ENCODE measurements at regions not wholly inside any gene's neighbourhood (a gene's known extent, or its start where the extent isn't known, plus 50 kb on each side); places are given as distances from the start of the nearest gene placed in this dataset.

DNA sequence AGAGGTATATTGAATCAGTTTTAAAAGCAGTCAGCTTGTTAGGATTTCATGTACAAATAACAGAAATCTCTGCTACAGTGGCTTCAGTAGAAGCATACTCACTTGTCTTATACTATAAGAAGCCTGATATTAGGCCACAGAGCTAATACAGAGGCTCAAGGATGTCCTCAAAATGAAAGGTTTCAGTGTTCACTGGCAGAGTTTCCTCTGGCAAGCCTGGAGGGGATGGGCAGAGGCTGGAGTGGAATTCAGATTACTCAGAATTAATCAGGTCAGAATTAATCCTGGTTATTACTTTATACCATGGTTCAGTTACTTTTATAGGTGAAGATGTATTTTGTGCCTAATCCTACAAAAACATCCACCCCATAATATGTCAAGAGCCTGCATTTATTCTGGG is 520.5 kb downstream of the USP25 start:
- DNase-seq (ENCODE audit: low read depth in 1 of 2, low spot score in 1 of 2): no peak
- in situ Hi-C loops (cut with HindIII; ENCODE audit: low pct_unique_long_range_greater_than_20kb, low sequenced_read_pairs): no loop called here
- no peak for TF ChIP-seq JUND (IDR thresholded peaks at IDR 0.05; ENCODE audit: low read depth)

DNA sequence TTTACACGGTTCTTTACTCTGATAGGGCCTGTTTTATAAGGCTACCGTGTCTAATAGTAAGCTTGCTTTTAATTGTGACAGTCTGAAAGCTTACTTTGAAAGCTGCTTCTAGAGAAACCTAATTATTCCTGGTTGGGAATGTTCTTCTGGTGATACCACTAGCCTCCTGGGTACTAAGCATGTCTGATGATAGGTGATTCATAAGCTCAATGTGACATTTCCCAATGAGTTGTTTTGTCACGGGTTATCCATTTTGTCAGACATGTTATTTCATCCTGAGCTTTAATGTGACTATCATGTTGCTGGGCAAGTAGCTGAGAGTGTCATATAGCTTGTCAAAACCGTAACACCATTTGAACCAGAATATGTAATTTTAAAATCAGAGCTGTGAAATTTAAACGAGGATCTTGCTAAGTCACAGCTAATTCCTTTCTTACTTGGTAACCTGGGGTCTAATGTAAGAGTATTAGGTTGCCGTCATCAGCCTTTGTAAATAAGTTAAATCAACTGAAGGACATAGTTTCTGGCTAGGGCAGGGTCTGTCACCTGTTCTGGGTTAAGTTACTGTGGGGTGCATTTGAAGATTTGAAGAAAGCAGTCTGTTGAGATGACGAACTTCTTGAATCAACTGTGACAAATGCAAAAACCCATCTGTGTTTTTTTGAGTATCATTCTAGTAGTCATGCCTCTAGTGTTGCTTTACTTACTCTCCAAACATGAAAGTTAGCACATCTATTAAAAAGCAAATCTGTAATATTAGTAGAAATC is 529.2 kb downstream of the USP25 start:
- TF ChIP-seq JUND (IDR thresholded peaks at IDR 0.05; ENCODE audit: low read depth): no peak
- no peak for DNase-seq (ENCODE audit: low read depth in 1 of 2, low spot score in 1 of 2)
- in situ Hi-C loops (cut with HindIII; ENCODE audit: low pct_unique_long_range_greater_than_20kb, low sequenced_read_pairs): no loop called here

GRCh38 chr21:16262091-16262490 is 532.3 kb downstream of the USP25 start:
- in situ Hi-C loops (cut with HindIII; ENCODE audit: low pct_unique_long_range_greater_than_20kb, low sequenced_read_pairs): no loop called here
- no peak for DNase-seq (ENCODE audit: low read depth in 1 of 2, low spot score in 1 of 2)
- TF ChIP-seq JUND (IDR thresholded peaks at IDR 0.05; ENCODE audit: low read depth): no peak

DNA sequence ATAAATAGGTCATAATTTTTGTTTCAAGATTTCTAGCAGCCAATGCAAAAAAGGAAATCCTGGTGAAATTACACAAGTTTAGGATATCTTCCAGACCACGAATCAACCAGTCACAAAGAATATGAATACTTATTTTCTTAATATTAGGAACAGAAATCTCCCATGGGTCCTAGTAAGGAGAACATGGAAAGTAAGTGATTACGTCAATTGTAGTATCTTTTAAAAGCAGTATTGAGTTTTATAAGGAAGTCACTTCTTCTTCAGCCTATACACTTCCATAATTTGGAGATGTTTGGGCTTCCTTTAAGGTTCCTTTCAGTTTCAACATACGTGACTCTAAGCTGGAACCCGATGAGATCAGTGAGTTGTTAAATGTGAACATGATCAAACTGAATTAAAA is 534.5 kb downstream of the USP25 start:
- in situ Hi-C loops (cut with HindIII; ENCODE audit: low pct_unique_long_range_greater_than_20kb, low sequenced_read_pairs): no loop called here
- no peak for DNase-seq (ENCODE audit: low read depth in 1 of 2, low spot score in 1 of 2)
- TF ChIP-seq JUND (IDR thresholded peaks at IDR 0.05; ENCODE audit: low read depth): no peak

GRCh38 chr21:16269476-16269875 is 539.7 kb downstream of the USP25 start:
- no peak for DNase-seq (ENCODE audit: low read depth in 1 of 2, low spot score in 1 of 2)
- in situ Hi-C loops (cut with HindIII; ENCODE audit: low pct_unique_long_range_greater_than_20kb, low sequenced_read_pairs): no loop called here
- TF ChIP-seq JUND (IDR thresholded peaks at IDR 0.05; ENCODE audit: low read depth): no peak

- TF ChIP-seq JUND (IDR thresholded peaks at IDR 0.05; ENCODE audit: low read depth): no peak
- DNase-seq (ENCODE audit: low read depth in 1 of 2, low spot score in 1 of 2): peak in 1 of 2 experiments; percentile 25
- in situ Hi-C loops (cut with HindIII; ENCODE audit: low pct_unique_long_range_greater_than_20kb, low sequenced_read_pairs): no loop called here
Measured at GRCh38 chr21:16279731-16280581, 550.2 kb downstream of the USP25 start.

GRCh38 chr21:16280686-16281091 is 550.9 kb downstream of the USP25 start:
- no peak for DNase-seq (ENCODE audit: low read depth in 1 of 2, low spot score in 1 of 2)
- no peak for TF ChIP-seq JUND (IDR thresholded peaks at IDR 0.05; ENCODE audit: low read depth)
- in situ Hi-C loops (cut with HindIII; ENCODE audit: low pct_unique_long_range_greater_than_20kb, low sequenced_read_pairs): no loop called here

DNA sequence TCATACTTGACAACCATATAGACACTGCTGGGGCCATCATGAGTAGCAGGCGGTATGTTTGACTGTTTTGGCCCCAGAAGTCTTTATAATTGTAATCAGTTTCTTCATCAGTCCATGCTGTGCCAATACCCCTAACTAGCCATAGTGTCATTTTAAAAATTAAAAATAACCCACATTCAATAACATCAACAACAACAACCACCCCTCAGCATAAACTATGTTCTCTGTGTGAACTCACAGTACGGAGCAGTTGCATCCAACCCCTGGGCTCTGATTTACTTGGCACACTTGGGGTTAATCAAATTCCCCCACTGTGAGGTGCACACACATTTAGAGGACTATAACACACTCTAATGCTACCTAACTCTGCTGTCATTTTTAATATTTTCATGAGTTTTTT is 553.7 kb downstream of the USP25 start:
- no peak for TF ChIP-seq JUND (IDR thresholded peaks at IDR 0.05; ENCODE audit: low read depth)
- no peak for DNase-seq (ENCODE audit: low read depth in 1 of 2, low spot score in 1 of 2)
- in situ Hi-C loops (cut with HindIII; ENCODE audit: low pct_unique_long_range_greater_than_20kb, low sequenced_read_pairs): no loop called here

GRCh38 chr21:16285605-16286126 is 555.9 kb downstream of the USP25 start:
- no peak for TF ChIP-seq JUND (IDR thresholded peaks at IDR 0.05; ENCODE audit: low read depth)
- in situ Hi-C loops (cut with HindIII; ENCODE audit: low pct_unique_long_range_greater_than_20kb, low sequenced_read_pairs): no loop called here
- no peak for DNase-seq (ENCODE audit: low read depth in 1 of 2, low spot score in 1 of 2)

DNA sequence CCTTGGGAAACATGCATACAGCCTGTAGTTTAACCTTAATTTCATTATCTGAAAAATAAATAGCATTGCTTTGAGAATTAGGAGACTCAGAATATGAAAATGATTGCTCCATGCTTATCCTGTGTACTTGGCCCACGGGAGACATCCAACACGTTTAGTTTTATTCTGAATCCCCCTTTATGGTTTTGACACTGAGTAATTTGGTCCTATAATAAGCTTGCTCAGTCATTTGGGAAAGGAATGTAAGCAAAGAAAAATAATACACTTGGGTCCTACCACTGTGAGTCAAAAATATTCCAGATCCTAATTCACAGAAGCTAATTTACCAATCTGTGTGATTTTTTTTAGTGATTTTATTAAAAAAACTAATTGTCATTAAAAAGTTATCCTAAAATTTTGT is 557.3 kb downstream of the USP25 start:
- no peak for TF ChIP-seq JUND (IDR thresholded peaks at IDR 0.05; ENCODE audit: low read depth)
- DNase-seq (ENCODE audit: low read depth in 1 of 2, low spot score in 1 of 2): no peak
- in situ Hi-C loops (cut with HindIII; ENCODE audit: low pct_unique_long_range_greater_than_20kb, low sequenced_read_pairs): no loop called here

GRCh38 chr21:16291296-16291695 is 561.5 kb downstream of the USP25 start:
- TF ChIP-seq JUND (IDR thresholded peaks at IDR 0.05; ENCODE audit: low read depth): no peak
- DNase-seq (ENCODE audit: low read depth in 1 of 2, low spot score in 1 of 2): no peak
- in situ Hi-C loops (cut with HindIII; ENCODE audit: low pct_unique_long_range_greater_than_20kb, low sequenced_read_pairs): no loop called here

GRCh38 chr21:16294128-16294527 is 564.3 kb downstream of the USP25 start:
- in situ Hi-C loops (cut with HindIII; ENCODE audit: low pct_unique_long_range_greater_than_20kb, low sequenced_read_pairs): no loop called here
- no peak for DNase-seq (ENCODE audit: low read depth in 1 of 2, low spot score in 1 of 2)
- TF ChIP-seq JUND (IDR thresholded peaks at IDR 0.05; ENCODE audit: low read depth): no peak

DNA sequence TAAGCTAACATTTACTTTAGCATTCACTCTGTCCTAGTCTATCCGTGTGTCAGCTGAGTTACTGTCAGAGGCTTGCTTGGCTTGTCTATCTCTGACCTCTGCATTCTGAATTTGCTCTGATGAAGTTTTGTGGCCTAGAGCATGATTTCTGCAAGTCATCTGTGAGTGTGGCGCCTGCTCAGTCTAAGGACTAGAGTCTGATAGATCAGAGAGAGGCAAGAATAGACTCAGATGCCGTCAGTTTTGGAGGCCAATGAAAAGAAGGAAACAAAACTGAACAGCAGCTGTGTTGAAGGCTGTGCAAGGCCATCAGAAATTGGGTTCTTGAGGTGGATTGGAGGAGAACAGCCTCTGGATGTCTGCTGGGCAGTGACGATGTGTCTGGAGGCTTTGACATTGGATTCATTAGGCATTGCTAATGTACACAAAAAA is 573.1 kb downstream of the USP25 start:
- no peak for TF ChIP-seq JUND (IDR thresholded peaks at IDR 0.05; ENCODE audit: low read depth)
- DNase-seq (ENCODE audit: low read depth in 1 of 2, low spot score in 1 of 2): no peak
- in situ Hi-C loops (cut with HindIII; ENCODE audit: low pct_unique_long_range_greater_than_20kb, low sequenced_read_pairs): no loop called here
